Globus pallidus (tissue), 1 donor: ENCODE measurements at regions not wholly inside any gene's neighbourhood (a gene's known extent, or its start where the extent isn't known, plus 50 kb on each side); places are given as distances from the start of the nearest gene placed in this dataset.
"Not testable (repeated sequence)": the region's sequence is repeated elsewhere in the genome, so short reads cannot be mapped to it uniquely, and the experiment has no call there.

Source experiments
- DNase-seq: peaks from one replicate; pipeline ENCODE4 v3.0.0-alpha.2; 2015; ENCODE audit warnings: low spot score

DNA sequence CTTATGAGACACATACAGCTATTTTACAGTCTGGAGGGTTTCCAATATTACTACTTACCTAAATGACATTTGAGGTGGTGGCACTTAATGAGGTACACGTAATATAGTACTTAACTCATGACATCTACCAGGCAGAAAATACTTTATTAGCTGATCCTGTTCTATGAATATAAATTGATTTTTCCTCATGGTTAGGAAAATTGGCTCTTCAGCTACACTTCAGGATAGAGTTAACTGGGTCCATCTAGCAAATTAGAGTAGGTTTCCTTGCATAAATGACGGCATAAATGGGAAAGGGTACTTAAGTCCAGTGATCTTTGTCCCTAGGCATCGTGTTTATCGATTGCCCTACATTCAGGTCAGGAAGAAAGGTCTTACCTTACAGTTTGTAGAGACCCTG, 988.8 kb upstream of the TMPRSS15 start:
- DNase-seq: no peak

DNA sequence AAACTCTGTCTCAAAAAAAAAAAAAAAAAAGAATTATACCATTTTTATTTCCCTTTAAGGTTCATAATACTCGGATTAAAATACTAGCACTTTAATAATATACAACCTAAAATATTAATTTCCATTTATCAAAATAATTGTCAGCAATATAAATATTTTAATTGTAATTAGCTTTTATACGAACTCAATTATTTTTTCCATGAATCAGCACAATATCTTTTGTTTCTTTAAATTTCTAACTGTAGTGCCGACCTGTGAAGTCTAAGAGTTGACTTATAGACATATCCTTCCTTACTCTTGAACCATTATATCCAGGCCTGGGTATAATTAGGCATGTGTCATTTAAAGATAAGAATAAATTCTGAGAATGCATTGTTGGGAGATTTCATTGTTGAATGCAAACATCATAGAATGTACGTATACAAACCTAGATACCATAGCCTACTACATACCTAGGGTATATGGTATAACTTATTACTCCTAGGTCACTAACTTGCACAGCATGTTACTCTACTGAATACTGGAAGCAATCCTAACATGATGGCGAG, 996.7 kb upstream of the TMPRSS15 start:
- DNase-seq: no peak

DNA sequence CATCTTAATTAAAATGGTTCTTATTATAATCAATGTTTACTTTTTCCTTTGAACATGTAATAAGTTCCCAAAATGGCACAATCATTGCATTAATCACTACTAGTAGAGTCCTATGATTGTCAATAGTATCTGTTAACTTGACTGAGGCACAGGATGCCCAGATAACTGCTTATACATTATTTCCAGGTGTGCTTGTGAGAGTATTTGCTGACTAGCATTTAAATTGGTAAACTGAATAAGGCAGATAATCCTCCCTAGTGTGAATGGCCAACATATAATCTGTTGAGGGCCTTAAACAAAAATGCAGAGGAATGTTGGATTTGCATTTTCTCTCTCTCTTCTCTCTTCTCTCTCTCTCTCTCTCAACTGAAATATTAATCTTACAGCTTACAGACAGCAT, 999.3 kb upstream of the TMPRSS15 start:
- DNase-seq: no peak

DNA sequence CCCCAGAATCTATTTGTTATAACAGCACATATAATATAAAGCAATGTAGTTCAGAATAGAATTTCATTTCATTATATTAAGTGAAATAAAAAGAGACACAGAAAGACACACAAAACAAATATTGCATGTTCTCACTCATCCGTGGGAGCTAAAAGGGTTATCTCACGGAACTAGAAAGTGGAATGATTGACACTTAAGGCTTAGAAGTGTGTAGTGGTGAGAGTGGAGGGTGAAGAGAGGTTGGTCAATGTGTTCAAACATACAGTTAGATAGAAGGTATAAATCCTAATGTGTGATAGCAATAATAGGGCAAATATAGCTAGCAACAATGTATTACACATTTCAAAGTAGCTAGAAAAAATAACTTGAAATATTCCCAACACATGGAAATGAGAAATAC, 1001.7 kb upstream of the TMPRSS15 start:
- DNase-seq: no peak

DNA sequence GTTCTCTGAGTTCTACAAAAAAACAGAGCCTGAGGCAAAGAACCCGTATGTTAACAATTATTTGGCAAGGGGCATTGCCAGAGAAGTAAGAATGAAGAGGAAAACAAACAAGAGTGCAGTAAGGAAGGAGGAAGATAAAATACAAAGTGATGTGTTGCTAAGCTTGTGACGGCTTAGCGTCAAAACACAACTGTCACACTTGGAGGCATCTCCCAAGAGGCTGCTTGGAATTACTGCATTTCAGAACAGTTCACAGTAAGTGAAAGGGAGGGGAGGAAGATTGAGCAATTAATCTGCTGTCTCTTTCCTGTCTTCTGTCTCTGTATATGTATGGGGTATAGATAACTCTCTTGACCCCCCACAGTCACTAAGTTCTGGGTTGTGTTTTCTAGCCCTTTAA, 1017.0 kb upstream of the TMPRSS15 start:
- no peak for DNase-seq

DNA sequence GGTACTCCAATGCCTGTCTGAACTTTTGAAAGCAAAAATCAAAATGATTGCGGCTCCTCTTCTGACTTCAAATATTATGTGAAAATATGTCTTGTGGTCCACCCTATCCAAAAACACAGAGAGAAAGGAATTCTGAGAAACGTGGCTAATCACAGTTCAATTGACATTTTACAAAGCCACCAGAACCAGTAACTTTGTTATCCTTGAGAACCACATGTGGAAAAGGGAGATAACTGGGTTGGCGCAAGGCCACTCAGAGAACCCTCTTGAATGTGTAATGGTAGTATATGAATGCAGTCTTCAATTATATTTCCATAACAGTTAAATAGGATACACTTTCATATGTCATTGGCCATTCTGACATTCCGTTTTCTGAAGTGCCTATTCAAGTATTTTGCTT, 1030.0 kb upstream of the TMPRSS15 start:
- DNase-seq: no peak

DNA sequence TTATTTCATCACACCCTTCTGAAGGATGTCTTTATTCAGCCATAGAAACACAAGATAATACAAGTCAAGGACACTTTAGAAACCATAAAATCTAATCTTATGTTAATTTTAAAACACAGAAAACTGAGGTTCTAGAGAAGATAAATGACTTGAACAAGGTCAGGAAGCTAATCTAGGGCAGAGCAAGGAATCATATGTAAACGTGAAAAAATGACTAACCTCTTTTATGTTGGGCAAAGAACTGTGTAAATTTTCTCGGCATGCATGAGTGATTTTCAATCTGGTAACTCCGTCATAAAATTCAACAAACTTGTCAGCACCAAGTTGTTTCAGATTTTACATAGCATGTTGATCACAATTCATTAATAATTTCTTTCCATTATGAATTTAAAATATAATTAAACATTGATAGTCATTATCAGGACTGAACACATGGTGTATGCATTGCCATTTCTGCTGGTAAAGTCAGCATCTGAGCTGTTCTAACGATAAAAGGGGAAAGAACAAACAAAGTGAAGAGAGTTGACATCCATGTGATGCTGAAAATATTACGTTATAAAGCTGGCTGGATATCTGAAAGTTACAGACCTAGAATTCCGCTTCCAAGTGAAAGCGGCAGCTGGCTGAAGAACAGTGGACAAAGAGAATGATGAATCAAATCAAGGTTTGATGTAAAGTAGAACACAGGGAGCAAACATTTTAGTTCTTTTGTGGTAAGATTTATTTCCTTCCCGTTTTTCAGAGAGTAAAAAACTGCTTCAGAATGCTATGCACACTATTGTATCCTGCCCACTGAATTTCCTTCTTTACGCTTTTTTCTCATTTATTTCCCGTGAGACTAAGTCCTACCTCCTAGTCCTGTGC, 1037.4 kb upstream of the TMPRSS15 start:
- no peak for DNase-seq

DNA sequence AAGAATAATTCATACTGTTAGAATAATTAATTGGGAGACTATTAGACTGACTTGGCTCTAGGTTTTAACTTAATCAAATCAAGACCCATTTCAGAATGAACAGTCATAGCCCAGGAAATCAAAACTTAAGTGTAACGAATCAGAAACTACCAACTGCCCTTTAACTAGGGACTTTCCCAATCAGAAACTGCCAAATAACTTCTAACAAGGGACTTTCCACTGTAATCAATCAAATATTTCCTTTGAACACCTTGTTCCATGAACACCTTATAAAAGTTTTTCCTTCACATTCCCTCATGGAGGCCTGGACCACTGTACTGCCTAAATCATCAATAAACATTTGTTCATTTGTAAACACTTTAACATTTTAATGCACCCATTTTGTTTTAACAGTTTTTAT, 1054.7 kb upstream of the TMPRSS15 start:
- no peak for DNase-seq

DNA sequence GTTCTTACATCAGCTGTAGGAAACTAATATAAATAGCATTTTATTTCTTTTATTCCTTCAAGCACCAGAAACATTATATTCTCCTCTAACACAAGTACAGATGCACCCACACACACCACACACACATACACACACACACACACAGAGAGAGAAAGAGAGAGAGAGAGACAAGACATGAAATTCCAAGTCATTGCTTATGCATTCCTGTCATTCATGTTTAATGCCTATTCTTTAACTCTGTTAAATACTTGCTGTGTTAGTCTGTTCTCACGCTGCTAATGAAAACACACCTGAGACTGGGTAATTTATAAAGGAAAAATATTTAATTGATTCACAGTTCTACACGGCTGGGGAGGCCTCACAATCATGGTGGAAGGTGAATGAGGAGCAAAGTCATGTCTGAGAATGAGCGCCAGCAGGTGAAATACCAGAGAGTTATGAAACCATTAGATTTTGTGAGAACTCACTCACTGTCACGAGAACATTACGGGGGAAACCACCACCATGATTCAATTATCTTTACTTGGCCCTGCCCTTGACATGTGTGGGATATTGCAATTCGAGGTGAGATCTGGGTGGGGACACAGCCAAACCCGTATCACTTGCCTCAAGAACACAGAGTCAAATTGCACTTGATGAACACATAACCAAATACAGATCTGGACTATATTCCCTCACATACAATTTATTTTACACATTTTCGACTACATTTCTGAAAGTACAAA, 1058.1 kb upstream of the TMPRSS15 start:
- no peak for DNase-seq

DNA sequence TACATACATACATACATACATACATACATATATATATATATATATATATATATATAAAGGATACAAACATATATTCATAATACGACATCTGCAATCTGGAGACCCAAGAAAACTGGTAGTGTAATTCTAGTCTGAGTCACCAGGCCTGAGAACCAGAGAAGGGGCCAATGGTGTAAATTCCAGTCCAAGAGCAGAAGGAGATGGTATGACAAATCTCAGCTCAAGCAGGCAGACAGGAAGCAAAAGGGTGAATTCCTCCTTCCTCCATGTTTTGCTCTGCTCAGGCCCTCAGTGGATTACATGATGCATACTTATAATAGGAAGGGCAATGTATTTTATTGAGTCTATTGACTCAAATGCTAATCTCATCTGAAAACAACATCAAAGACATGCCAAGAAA, 1060.4 kb upstream of the TMPRSS15 start:
- DNase-seq: no peak

DNA sequence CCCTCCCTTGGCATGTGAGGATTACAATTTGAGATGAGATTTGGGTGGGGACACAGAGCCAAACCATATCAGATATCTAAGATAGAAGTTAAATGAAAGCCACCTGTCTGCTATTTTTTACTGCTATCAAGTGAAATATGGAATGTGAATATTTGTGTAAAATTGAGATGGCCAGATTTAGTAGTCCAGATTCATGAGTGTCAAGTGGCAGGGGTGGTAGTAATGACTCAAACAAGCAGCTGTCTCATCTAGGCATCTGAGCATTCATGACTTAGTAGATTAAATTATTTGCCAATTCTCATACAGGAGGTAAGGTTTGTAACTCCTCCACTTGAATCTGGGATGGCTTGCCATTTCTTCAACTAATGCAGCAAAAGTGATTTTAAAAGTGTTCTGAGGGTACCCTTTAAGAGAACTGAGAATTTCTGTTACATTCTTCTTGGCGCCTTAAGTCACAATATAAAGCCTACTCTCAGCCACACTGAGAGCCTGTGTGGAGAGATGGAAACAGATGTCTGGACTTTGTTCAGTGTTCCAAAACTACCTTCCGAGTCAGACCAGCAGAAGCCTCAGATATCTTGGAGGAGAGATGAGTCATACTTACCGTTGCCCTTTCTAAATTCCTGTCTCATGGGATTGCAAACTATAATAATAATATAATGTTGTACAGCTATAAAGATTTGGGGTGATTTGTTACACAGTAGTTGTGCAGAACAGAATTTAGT, 1065.6 kb upstream of the TMPRSS15 start:
- no peak for DNase-seq

DNA sequence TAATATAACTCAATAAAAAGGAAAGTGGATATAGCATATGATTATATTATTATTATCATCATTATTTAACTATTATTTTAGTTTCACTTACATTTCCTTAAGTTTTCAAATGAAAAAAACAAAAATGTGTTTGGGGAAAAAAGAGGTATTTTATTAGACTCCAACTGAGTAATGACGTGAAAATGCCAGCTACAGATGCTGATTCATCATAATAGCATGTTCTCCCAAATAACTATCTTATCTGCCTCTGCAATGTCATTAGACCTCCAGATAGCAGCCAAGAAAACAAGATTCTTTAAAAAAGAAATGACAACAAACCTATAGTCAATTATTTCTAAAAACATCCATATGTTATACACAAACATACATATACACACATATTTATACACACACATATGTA, 1071.9 kb upstream of the TMPRSS15 start:
- DNase-seq: no peak

DNA sequence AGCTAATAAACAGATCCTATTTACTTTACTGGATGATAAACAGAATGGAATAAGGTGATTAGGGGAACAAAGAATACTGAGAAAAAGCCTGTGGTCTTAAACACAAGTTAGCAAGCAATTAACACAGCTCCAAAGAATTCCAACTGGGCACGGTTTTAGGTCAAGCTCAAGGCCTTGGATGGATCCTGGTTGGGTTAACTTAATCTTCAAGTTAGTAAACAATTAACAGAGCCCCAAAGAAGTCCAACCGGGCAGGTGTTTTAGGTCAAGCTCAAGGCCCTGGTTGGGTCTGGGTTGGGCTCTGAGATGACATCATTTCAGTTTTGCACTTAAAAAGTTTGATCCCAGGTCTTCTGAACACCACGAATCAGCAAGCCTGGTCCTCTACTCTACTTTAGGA, 1086.3 kb upstream of the TMPRSS15 start:
- DNase-seq: no peak

DNA sequence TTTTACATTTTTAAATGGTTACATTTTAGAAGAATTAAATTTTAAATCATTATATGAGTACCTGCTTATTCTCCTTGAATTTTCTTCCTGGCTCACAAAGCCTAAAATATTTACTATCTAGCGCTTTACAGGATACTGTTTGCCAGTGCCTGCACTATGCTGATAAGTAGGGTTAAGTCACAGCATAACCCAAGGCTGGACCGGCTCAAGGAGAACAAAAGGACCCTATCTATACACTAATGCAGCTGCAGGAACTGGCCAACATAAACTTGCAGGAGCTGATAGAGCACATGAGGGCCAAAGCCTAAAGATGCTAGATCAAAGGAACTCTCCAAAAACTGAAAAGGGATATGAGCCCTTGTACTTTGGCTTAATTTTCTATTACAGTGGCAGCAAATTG, 1086.9 kb upstream of the TMPRSS15 start:
- no peak for DNase-seq

DNA sequence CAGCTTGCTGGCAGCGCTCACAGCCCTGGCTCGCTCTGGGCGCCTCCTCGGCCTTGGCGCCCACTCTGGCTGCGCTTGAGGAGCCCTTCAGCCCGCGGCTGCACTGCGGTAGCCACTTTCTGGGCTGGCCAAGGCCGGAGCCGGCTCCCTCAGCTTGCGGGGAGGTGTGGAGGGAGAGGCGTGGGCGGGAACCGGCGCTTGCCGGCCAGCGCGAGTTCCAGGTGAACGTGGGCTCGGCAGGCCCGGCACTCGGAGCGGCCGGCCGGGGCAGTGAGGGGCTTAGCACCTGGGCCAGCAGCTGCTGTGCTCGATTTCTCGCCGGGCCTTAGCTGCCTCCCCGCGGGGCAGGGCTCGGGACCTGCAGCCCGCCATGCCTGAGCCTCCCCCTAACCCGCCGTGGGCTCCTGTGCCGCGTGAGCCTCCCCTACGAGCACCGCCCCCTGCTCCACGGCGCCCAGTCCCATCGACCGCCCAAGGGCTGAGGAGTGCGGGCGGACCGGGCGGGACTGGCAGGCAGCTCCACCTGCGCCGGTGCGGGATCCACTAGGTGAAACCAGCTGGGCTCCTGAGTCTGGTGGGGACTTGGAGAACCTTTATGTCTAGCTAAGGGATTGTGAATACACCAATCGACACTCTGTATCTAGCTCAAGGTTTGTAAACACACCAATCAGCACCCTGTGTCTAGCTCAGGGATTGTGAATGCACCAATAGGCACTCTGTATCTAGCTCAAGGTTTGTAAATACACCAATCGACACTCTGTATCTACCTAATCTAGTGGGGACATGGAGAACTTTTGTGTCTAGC, 1090.1 kb upstream of the TMPRSS15 start:
- DNase-seq: not testable (repeated sequence)

DNA sequence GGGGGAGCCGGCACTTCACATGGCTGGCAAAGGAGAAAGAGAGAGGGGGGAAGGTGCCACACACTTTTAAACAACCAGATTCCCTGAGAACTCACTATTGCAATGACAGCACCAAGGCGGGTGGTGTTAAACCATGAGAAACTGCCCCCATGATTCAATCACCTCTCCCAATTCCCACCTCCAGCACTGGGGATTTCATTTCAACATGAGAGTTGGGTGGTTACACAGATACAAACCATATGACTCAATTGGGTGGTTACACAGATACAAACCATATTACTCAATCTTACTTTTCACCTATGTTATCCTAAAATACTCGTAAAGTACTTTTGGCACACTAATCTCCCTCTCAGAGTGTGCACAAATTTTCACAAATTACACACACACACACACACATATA, 1097.5 kb upstream of the TMPRSS15 start:
- no peak for DNase-seq

DNA sequence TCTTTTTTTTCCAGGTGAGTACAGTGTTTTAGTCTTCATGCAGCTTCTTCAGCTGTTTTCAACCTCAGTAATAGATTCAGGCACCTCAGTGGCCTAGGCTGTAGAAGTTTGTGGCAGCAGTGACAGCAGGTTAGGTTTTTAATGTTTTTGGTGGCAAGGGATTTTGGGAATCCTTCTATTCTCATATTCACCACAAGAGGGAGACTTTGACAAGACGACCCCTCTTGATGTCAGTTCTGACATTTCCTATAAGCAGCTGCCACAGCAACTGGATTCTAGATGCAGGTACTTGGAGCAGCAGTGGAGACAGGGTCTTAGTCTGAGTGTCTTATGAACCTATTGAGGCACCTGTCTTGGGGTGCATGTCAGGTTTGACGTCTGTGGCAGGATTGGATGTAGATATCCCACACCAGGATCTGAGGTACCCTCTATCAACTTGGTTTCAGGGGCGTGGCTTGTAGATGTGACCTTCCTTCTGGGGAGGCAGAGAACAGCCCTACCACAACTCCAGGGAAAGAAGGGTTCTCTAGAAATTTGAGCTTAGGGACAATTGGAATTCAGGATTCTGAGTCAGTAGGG, 1104.2 kb upstream of the TMPRSS15 start:
- no peak for DNase-seq

DNA sequence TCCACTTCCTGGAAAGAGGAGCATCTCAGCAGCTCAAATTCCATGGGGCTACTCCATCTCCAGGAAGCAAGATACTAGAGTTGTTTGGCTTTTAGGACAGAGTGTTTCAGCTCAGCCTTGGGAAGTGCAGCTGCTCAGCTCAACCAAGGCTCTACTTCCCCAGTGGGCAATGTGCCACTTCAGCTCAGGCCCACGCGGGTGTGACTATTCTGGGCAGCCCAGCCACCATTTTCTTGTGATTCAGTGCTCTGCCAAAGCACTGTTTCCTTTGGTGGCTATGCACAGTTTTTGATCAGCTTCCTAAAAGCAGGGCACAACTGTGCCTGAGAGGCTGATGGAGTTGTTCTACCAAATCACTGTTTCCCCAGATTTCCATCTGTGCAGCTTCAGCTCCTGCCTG, 1104.9 kb upstream of the TMPRSS15 start:
- no peak for DNase-seq

DNA sequence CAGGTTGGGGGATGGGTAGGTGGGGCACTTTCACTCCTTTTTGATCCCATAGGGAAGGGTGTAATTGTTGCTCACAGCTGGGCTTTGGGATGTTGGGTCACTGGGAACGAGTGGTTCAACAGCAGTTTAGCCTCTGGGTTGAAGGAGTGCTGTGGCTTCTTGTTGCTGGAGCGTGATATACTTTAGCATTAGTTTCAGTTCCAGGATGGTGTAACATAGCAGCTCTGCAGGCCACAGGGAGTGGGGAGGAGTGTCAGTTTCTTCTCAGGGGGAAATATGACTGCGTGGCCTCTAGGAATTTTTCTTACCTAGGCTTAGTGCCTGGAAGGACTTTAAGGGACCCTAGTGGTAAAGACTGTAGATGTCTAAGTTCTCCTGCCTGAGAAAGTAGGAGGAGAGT, 1105.3 kb upstream of the TMPRSS15 start:
- DNase-seq: no peak

DNA sequence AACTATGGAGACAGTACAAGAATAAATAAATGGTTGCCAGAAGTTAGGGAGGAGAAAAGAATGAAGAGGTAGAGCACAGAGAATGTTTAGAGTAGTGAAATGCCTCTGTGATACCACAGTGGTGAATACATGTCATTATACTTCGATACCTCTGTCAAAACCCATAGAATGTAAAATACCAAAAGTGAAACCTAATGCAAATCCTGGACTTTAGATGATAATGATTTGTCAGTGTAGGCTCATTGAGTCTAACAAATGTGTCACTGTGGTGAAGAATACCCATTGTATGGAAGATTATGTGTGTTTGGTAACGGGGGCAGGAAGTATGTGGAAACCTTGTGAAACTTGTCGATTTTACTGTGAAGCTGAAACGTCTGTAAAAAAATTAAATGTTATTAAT, 1106.5 kb upstream of the TMPRSS15 start:
- no peak for DNase-seq

DNA sequence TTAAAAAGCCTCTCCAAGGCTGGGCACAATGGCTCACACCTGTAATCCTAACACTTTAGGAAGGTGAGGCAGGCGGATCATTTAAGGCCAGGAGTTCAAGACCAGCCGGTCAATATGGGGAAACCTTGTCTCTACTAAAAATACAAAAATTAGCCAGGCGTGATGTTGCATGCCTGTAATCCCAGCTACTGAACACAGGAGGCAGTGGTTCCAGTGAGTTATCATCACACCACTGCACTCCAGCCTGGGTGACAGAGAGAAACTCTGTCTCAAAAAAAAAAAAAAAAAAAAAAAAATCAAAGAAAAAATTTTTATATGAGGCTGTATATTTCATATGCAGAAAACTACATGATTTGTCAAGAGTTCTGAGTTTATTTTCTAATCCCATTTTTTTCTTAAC, 1107.1 kb upstream of the TMPRSS15 start:
- no peak for DNase-seq
